GM21515 (cell line): ENCODE measurements at regions not wholly inside any gene's neighbourhood (a gene's known extent, or its start where the extent isn't known, plus 50 kb on each side); places are given as distances from the start of the nearest gene placed in this dataset.

Experiments used
- ATAC-seq: cut with Tn5 transposase; IDR thresholded peaks from one replicate; pipeline ENCODE4 v1.9.1; 2021; ENCODE audit not compliant: unreplicated experiment

GRCh38 chr5:40292006-40292405 lies 387.7 kb upstream of the PTGER4 start:
- no peak for ATAC-seq

GRCh38 chr5:40291338-40291737 lies 388.4 kb upstream of the PTGER4 start:
- ATAC-seq, result no peak

GRCh38 chr5:40288800-40289485 lies 390.8 kb upstream of the PTGER4 start:
- ATAC-seq, result no peak

- ATAC-seq, result no peak
Observed at GRCh38 chr5:40284863-40285262, 394.9 kb upstream of the PTGER4 start.

- ATAC-seq, result no peak
Observed at GRCh38 chr5:40278881-40279280, 400.8 kb upstream of the PTGER4 start.

- ATAC-seq, result peak; percentile 57
Observed at GRCh38 chr5:40277161-40277906, 402.4 kb upstream of the PTGER4 start.

GRCh38 chr5:40276426-40277102 lies 403.2 kb upstream of the PTGER4 start:
- ATAC-seq, result no peak

- ATAC-seq, result no peak
Observed at GRCh38 chr5:40274568-40274967, 405.1 kb upstream of the PTGER4 start.

- ATAC-seq, result no peak
Observed at GRCh38 chr5:40273936-40274335, 405.8 kb upstream of the PTGER4 start.

- ATAC-seq, result no peak
Observed at GRCh38 chr5:40271476-40271875, 408.2 kb upstream of the PTGER4 start.

- ATAC-seq, result no peak
Observed at GRCh38 chr5:40270274-40270845, 409.4 kb upstream of the PTGER4 start.

- ATAC-seq, result no peak
Observed at GRCh38 chr5:40268088-40268487, 411.6 kb upstream of the PTGER4 start.

GRCh38 chr5:40266952-40267351 lies 412.8 kb upstream of the PTGER4 start:
- ATAC-seq, result no peak

- ATAC-seq, result no peak
Observed at GRCh38 chr5:40261984-40262383, 417.7 kb upstream of the PTGER4 start.

- no peak for ATAC-seq
Observed at GRCh38 chr5:40260361-40260760, 419.4 kb upstream of the PTGER4 start.

GRCh38 chr5:40258222-40258621 lies 421.5 kb upstream of the PTGER4 start:
- ATAC-seq, result no peak

- ATAC-seq, result no peak
Observed at GRCh38 chr5:40240671-40241070, 439.0 kb upstream of the PTGER4 start.

GRCh38 chr5:40240111-40240510 lies 439.6 kb upstream of the PTGER4 start:
- ATAC-seq, result no peak

- no peak for ATAC-seq
Observed at GRCh38 chr5:40238066-40238745, 441.5 kb upstream of the PTGER4 start.

GRCh38 chr5:40235471-40236400 lies 444.0 kb upstream of the PTGER4 start:
- ATAC-seq, result no peak
